HG02981 (cell line): ENCODE measurements at regions not wholly inside any gene's neighbourhood (a gene's known extent, or its start where the extent isn't known, plus 50 kb on each side); places are given as distances from the start of the nearest gene placed in this dataset.

Experiments
- ATAC-seq: cut with Tn5 transposase; IDR thresholded peaks from one replicate; pipeline ENCODE4 v1.9.1; 2021; ENCODE audit warnings: mild to moderate bottlenecking, moderate library complexity; ENCODE audit not compliant: unreplicated experiment

DNA sequence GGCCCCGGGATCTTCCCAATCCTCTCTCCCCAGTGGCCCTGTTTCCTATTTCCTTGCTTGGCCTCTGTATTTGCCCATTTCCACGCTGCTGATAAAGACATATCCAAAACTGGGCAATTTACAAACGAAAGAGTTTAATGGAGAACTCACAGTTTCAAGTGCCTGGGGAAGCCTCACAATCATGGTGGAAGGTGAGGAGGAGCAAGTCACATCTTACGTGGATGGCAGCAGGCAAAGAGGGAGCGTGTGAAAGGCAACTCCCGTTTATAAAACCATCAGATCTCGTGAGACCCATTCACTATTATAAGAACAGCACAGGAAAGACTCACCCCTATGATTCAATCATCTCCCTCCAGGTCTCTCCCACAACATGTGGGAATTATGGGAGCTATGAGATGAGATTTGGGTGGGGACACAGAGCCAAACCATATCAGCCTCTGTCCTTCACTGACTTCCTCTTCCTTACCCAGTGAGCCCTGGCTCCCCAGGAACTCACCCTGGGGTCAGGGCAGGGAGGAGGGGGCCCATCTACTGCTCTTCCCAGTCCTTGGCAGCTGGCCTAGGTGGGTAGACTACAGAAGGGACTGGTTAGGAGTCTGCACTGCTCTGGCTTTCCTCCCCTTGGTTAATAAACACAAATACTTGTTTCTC, 105.8 kb upstream of the MYCN start:
- ATAC-seq: no peak

DNA sequence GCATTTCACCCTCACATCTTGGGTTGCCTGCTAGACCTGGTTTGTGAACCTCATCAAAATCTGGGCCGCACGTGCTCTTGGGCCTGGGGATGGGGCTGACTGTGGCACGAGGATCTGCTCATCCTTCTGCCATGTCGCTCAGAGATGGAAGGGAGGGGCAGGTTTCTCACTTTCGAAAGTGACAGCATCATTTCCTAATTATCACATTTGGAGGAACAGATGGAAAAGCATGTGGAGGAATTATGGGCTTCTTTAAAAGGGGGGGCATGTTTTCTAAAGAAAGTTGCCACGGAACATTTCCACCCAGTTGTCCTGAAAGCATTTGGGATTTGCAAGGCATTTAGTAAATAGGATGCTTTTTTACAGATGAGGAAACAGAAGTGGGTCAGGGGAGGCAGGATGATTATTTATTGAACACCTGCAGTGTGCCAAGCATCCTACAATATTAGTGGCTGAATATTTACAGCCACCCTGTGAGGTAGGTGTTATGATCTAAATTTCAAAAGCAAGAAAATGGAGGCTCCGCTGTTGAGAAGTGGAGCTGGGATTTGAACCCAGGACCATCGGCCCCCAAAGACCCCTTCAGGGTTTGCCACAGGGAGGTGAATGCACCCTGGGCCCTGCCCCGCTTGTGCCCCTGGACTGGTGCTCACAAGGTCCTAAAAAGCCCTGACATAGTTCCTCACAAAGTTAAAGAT, 104.2 kb upstream of the MYCN start:
- no peak for ATAC-seq

DNA sequence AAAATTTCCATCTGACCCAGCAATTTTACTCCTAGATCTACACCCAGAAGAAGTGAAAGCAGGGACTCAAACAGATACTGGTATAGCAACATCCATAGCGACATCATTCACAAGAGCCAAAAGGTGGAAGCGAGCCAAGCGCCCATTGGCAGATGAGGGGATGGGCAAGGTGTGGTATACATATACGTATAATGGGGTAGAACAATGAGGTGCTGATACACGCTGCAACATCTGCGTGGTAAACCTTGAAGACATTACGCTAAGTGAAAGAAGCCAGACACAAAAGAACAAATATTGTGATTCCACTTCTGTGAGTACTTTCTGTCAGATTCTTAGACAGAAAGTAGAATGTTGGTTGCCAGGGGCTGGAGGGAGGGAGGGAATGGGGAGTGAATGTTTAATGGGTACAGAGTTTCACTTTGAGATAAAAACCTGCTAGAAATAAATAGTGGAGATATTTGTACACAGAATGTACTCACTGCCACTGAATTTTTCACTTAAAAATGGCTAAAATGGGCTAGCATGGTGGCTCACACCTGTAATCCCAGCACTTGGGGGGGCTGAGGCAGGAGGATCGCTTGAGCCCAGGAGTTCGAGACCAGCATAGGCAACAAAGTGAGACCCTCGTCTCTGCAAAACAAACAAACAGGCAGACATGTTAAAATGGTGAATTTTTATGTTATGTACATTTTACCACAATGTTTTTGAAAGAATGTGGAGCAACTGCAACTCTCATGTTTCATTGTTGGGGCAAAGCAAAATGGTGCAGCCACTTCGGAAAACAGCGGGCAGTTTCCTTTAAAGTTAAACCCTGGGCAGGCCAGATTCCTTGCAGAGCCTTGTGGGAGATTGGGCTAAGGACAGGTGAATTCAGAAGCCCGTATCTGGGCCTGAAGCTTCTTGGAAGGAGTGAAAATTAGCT, 103.4 kb upstream of the MYCN start:
- no peak for ATAC-seq

DNA sequence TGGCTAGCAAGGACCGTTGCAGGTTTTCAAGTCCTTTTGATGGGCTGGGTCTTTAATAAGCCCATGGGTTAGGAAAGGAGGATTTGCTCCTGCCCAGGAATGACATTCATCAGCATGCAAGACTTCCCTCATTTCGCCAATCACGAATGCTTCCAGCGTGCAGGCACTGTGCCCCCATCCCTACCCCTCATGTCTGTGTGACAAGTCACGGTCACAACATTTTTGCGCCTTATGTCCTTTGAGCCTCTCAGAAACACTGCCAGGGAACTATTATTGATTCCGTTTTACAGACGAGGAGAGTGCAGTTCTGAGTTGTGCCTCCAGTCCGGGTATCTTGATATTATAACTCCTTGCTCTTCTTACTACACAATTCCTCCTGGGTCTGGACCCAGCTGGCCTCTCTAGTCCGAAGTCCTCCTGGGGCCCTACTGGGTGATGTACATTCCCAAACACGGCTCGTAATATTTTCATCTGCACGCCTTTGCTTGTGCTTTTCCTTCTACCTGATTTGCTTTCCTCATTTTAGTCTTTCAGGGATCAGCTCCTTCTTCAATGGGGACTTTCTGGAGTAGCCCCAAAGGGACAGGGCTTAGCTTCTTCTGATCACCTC, 101.8 kb upstream of the MYCN start:
- no peak for ATAC-seq

DNA sequence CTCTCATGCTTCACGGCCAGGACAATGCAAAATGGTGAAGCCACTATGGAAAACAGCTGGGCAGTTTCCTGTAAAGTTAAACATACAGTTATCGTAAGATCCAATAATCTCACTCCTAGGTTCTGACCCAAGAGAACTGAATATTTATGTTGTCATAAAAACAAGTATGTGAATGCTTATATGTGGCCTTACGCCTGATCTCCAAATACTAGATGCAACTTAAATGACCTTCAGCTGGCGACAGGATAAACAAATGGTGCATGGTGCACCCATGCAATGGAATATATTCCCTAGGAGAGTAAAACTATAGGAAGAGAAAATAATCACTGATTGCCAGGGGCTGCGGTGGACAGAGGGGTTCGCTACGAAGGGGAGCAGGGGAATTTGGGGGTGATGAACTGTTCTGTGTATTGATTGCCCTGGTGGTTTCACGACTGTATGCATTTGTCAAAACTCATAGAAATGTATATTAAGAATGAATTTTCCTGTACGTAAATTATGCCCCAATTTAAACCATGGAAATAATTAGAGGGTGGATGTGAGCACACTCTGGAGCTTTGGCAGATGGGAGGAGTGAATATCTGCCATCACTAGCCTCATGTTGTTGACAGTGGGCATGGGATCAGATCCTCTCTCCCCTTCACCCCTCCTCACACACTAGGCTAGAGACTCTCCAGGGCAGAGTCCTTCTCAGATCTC, 100.8 kb upstream of the MYCN start:
- ATAC-seq: no peak

DNA sequence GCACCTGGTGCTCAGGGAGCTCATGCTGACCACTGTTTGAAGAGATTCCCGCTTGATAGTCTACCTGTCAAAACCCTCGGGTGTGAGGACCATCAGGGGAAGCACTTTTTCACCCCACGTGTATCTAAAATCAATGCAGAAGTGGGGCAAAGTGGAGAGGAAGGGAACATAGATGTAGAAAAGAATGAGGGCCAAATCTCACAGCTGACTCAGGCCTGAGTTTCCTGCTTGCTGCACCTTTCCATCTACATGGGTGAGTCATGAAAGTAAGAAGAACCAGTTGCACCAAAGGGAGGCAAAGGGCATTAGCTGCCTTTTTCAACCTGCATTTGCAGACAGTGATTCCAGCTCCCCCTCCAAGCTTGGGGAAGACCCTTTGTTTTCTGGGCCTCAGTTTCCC, 100.2 kb upstream of the MYCN start:
- no peak for ATAC-seq

DNA sequence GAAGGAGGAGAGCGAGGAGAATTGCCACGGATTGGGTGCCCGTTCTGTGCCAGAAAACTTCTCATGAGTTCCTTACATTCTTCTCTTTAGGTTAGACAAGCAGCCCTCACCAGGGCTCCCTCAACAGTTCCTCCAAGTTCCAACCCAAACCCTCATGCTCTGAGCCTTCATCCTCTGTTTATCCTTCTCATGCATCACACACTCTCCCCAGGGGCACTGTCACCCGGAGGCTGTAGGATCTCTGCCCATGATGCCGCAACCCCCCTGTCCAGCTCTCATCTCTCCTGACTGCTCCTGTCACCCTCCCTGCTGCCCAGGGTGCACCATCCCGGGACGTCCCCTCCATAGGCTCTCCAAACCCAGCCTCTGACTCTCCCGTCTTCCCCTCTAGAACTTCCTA, 99.4 kb upstream of the MYCN start:
- ATAC-seq: no peak

DNA sequence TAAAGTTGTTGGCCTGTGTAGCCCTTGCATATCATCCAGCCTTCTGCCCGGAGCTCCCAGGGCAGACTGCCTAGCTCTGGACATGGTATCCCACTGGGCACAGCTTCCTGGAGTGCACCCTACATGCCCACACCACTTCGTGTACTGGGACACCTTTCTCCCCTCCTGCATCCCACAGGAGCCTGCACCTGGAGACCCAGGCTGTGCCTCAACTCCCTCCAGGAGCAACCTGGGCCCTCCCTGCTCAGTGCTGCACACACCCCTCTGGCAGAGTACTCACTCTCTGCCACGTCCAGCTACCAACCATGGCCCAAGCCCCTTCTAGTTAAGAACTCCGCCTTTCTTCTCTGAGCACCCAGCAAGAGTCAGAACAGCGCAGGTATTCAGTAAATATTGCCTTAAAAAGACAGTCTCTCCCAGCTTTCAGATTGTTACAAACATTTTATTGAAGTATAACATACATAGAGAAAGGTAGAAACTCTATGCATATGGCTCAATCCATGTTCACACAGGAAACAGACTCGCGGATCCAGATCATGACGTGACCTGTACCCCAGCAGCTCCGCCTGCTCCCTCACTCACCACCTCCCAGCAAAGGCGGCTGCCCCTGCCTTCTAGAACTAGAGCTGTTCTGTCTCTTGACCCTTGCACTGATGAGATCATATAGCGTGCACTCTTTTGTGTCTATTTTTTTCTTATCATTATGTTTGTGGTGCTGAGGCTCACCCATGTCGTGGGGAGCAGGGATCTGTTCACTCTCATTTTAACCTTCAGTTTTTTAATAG, 98.4 kb upstream of the MYCN start:
- no peak for ATAC-seq

DNA sequence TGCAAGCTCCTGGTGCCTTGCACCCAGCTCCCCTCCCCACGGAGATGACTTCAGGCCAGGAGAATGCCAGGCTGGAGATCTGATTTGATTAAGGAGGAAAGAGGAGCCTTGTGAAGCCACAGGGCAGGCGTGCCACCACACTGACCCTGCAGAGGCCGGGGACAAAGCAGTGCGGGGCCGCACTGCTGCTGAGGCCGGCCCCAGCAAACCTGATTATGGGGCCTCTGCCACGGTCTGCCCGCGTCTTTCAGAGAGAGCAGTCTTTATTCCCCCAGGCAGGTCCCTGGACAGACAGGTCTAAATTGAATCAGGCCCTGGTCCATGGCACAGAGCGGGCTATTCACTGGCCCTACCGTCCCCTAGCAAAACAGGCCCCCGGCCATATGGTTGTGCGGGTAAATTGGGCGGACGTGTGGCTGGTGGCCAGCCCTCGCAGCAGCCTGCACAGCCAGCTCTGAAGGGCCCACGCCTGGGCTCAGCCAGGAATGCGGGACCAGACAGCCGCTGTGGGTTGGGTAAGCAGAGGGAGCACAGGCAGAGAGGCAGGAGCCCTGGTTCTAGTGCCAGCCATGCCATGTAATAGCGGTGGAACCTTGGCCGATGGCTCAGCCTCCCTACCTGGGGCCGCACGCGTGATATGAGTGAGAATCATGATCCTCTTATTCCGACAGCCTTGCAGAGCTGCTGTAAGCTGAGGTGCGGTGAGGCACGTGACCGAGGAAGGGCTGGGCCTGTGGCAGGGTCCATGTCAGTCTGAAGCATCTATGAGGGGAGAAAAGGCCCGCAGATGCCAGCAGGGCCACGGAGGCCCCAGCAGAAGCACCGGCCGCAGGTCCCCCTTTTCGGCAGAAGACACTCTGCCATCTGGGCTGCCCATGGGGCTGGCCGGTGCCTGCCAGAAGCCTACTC, 97.3 kb upstream of the MYCN start:
- ATAC-seq: no peak

DNA sequence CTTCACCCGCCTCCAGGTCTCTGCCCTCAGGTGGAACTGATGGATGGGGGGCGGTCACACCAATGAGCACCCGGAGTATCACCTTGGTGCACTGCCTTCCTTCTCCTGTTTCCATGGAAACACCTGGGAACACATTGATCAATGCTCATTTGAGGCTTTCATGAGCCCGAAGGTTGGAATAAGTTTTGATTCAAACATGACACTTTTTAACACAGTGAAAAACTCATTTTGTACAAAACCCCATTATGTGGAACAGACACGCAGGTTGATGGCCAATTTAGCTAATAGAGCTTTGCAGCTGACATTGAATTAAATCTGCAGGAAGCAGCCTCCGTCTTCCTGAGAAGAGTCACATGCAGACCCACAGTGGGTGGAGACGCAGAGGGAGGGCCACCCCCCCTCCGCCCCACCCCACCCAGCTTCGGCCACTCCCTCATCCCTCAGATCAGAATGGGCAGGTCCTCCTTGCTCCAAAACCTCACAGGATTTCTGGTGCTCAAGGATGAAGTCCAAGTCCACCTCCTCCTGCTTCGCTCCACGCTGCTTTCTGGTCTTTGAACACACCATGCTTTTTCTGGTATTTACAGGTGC, 96.0 kb upstream of the MYCN start:
- ATAC-seq: no peak

DNA sequence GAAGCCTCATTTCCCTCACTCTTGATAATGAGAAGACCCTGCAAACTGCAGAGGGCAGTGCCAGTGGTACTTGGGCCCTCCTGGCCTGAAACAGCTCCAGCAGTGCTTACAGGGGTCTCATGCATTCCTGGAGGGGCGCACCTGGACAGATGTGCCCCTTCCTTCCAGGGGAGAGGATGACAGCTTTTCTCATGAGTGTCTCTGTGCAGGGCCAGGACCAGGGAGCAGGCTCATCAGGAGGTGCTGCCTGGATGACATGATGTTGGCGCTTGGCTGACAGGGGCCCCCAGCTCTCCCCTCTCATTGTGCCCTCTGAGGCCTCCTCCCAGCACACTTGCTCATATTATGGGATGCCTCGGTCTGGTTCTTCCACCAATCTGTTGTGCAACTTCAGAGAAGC, 95.1 kb upstream of the MYCN start:
- ATAC-seq: no peak

DNA sequence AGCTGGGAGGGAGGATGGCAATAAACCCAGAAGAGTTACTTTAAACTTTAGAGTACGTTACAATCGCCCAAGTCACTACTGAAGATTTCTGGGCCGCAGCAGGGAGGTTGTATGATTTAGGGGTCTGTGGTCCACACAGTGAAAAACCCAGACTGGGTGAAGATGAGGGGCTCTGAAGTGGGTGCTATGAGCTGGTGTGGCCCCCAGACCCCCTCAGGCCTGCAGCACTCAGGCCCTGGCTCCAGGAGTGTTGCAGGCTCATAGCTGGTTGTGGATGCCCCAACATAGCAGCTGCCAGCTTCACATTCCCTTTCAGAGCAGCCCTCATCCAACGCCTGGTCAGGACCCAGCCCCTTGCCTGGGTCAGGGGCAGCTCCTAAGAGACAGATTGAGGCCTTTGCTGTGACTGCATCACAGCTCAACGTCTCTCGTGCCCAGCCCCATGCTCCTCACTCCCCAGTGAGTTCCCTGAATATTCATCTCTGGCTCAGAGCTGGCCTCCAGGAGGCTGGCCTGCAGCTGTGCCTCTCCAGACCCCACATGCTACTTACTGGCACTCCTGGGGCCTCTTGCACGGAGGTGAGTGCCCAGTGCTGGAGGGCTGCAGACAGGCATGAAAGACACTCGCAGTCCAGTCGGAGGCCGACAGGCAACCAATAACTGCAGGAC, 94.5 kb upstream of the MYCN start:
- no peak for ATAC-seq

DNA sequence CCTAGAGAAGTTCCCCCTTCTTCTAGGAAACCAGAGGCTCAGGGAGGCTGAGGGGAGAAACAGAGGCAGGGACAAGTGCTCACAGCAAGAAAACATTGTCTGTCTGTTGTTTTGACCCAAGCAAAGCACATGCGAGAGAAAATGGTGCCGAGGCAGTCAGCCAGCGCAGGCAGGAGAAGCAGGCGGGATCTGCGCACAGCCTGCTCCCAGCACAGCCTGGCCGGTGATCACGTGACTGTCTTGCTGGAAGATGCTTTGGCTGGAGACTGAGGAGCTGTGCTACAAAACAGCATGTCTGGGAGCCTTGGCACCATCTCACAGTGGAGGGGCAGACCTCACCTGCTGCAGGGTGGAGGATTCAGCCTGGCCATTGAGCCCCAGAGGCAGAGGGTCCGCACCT, 93.7 kb upstream of the MYCN start:
- ATAC-seq: no peak

DNA sequence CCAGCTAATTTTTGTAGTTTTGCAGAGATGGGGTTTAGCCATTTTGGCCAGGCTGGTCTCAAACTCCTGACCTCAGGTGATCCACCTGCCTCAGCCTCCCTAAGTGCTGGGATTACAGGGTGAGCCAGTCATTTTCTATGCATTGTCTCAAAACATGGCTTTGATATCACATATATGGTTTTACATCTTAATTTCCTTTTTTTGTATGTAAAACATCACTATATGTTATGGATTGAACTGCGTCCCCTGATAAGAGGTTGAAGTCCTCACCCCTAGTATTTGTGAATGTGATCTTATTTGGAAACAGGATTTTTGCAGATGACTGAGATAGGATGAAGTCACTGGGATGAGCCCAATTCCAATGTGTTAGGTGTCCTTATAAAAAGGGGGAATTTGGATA, 89.8 kb upstream of the MYCN start:
- no peak for ATAC-seq

DNA sequence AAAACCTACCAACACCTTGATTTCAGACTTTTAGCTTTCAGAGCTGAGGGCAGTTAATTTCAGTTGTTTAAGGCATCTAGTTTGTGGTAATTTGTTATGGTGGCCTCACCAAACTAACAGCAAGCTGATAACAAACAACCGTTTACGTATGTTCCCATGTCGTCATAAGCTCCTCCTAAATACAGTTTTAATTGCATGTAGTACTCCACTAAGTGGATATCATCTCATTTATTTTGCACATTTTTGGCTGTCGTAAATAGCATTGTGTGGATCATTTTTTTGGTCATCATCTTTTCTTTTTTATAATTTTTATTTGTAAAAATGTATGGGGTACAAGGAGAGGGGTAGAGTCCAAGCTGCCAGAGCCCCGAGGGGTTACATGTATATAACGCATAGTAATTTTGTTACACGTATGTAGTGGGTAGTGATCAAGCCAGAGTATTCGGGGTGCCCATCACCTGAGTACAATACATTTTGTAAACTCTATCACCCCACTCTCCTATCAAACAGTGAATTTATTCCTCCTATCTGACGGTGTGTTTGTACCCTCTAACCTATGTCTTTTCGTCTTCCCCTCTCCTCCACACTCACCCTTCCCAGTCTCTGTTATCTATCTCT, 89.2 kb upstream of the MYCN start:
- no peak for ATAC-seq

DNA sequence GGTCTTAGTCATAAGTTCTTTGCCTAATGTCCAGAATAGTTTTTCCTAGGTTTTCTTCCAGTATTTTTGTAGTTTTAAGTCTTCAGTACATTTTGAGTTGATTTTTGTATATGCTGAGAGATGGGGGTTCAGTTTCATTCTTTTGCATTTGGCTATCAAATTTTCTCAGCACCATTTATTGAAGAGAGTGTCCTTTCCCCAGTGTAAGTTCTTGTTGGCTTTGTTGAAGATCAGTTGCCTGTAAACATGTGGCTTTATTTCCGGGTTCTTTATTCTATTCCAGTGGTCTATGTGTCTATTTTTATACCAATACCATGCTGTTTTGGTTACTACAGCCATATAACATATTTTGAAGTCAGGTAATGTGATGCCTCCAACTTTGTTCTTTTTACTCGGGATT, 87.5 kb upstream of the MYCN start:
- ATAC-seq: no peak

DNA sequence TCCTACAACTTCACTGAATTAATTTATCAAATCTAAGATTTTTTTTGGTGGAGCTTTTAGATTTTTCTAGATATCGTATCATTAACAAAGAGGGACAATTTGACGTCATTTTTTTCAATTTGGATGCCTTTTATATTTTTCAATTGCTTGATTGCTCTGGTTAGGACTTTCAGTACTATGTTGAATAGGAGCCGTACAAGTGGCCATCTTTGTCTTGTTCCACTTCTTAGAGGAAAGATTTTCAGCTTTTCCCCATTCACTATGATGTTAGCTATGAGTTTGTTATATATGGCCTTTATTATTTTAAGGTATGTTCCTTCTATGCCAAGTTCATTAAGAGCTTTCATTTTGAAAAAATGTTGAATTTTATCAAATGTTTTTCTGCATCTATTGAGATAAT, 86.4 kb upstream of the MYCN start:
- ATAC-seq: no peak

DNA sequence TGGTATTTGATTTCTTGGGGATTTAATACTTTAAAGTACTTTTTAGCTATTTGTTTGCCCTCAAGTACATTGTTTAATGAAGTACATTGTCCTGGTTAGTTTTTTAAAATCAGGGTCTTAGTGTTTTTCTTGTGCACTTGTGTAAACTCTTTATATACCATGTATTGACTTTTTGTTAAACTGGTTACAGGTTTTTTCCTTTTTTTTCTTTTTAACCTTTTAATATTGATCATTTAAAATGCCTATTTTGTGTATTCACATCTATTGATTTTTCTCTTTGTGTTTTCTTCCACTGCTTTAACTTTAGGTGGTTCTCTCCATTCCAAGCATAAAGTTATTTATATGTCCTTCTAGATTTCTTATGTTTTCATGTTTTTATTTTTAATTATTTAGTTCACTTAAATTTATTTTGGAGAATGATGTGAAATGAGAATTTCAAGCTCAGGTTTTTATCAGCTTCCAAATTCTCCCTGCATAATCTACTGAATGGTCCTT, 84.5 kb upstream of the MYCN start:
- ATAC-seq: no peak
